ENCODE measurements at regions not wholly inside any gene's neighbourhood (a gene's known extent, or its start where the extent isn't known, plus 50 kb on each side); places are given as distances from the start of the nearest gene placed in this dataset.

DNA sequence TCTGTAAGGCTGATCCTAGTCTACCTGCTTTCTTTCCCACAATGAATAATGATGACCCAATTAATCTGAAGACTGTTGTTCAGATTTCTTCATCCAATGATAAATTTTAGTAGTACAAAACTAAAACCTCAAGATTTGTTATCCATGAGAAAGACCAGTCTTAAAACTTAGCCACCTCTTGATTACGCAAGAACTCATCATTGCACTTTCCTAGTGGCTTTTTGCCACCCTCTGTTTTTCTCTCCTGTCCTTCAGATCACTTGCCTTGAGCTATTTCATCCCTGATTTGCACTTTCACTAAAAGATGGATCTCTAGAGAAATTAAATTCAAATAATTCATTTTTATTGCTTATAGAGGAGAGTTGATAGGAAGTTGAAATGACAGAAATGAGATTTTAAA is 142.7 kb upstream of the RBMS3 start:
- TF ChIP-seq, protein P1, sequence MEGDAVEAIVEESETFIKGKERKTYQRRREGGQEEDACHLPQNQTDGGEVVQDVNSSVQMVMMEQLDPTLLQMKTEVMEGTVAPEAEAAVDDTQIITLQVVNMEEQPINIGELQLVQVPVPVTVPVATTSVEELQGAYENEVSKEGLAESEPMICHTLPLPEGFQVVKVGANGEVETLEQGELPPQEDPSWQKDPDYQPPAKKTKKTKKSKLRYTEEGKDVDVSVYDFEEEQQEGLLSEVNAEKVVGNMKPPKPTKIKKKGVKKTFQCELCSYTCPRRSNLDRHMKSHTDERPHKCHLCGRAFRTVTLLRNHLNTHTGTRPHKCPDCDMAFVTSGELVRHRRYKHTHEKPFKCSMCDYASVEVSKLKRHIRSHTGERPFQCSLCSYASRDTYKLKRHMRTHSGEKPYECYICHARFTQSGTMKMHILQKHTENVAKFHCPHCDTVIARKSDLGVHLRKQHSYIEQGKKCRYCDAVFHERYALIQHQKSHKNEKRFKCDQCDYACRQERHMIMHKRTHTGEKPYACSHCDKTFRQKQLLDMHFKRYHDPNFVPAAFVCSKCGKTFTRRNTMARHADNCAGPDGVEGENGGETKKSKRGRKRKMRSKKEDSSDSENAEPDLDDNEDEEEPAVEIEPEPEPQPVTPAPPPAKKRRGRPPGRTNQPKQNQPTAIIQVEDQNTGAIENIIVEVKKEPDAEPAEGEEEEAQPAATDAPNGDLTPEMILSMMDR (IDR thresholded peaks at IDR 0.05 in 4 of 5, conservative IDR thresholded peaks at IDR 0.05 in 1 of 5), result no peak
- no peak for TF ChIP-seq POLR2A (IDR thresholded peaks at IDR 0.05)

All from gastrocnemius medialis (tissue), 4 donors.